ENCODE measurements at regions not wholly inside any gene's neighbourhood (a gene's known extent, or its start where the extent isn't known, plus 50 kb on each side); places are given as distances from the start of the nearest gene placed in this dataset.
"Not testable (repeated sequence)": the region's sequence is repeated elsewhere in the genome, so short reads cannot be mapped to it uniquely, and the experiment has no call there.

DNA sequence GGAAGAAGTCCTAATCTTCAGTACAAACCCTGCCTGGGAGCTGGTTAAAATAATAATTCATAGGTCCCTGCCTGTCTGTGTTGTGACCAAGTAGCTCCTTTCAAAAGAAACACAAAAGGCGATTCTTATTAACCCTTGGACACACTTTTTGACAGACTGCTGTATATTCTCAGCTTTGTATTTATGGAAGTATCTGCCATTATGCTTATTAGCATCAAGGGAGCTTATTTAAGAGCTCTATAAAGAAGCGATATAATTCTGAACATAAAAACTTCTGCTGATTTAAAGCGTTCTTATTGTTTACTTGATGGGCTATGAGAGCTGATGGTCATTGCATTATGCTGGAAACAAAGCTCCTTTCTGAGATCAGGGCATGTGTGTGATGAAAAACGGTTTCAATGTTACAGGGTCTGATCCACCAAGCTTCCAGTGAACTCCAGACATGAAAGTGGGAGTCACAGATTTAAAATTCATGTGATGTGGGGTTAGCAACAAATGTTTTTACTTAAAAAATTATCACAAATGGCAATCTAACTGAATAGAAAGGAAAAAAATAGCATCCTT, 181.8 kb upstream of the PDE10A start:
- no peak for DNase-seq (ENCODE audit: low read depth)

DNA sequence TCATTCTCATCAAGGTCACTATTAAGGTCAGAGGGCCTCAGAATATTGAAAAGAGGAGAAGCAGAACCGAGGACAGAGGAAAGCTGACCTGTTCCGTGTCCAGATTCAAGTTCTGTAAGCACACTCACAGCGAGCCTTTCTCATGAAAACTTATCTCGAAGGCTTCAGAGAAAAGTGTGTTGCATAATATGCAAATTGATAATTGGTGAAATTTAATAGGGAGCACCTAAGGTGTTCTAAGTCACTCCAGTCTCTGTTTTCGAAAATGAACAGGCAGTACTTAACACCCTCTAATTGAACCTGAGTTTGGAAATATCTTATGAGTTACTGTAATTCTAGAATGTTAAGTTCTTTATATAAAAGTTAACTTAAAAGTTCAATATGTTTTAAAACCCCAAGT, 181.2 kb upstream of the PDE10A start:
- no peak for DNase-seq (ENCODE audit: low read depth)

DNA sequence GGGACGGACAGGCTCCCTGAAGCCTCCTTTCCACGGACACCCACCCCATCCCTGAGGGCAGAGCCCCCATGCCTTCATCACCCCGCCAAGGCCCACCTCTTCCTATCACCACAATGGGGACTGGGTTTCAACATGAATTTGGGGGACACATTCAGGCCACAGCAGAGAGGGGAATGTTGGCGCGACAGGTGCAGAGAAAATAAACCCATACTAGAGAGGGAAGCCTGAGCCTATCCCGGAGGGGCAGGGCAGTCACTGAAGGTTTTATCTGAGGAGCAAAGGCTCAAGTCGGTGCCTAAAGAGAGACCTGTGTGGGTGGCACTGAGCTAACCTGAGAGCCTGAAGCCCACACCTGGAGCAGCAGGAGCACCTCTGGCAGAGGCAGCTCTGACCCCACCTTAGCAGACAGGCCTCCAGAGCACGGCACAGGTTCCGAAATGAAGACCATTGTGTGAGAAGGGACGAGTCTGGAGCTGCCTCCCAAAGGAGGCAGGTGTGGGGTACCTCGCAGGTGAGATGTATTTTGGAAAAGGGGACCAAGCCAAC, 180.6 kb upstream of the PDE10A start:
- no peak for DNase-seq (ENCODE audit: low read depth)

DNA sequence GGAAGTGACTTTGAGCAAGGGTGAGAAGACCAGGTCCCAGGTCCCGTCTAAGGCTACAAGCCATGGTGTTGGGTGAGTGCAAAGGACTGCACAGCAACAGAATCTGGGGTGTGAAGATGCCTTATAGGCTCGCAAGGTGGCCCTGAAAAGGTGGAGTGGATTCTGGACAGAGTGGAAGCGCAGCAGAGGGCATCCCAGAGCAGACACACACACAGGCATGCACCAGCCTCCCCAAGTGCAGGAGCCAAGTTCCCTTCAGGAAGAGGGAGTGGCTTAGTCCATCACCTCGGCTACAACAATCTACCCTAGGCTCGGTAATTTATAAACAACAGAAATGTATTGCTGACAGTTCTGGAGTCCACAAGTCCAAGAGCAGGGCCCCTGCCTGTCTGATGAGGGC, 180.1 kb upstream of the PDE10A start:
- DNase-seq (ENCODE audit: low read depth): no peak

DNA sequence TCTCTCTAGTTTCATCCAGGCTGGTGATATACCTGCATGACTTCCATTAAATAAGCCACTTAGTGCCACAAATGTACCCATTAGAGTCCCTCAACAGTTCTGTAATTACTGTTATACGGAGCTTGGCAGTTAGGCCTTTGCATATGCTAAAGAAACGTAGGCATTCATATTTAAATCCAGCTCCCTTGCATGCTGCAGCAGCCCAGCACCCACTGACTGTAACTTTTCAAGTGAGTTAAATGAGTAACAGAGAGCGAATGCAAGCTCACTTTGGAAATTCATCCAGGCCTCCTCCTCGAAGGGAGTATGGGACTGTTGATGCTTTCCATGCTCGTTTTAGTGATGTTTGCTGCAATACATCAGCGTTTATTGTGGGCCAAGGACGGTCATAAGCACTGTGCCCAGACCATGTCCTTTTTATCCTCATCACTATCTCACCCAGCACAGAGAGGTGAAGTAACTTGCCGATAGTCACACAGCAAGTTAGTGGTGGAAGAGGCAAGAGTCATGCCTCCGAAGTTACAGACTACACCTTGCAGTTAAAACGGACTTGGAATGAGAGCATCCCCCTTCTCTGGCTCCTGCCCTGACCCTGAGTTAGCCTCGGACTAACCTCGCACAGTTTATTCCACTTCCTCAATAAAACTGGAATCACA, 179.4 kb upstream of the PDE10A start:
- no peak for DNase-seq (ENCODE audit: low read depth)

DNA sequence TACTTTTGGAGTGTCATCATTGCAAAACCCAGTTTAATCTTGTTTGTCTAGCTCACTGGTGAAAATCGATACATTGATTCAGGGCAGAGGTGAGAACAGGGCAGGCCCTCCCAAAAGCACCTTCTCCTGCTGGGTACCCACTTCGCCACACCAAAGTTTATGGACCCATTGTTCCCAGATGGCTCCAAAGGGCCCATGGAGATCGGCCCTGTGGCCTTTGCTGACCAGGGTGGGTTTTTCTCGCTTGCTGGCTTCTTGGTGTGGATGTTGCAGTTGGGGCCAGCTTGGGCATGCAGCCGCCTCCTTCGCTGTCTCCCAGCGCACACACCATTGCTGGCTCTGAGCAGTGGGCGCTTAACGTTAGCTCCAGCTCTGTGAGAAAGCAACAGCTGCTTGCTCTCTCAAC, 178.1 kb upstream of the PDE10A start:
- no peak for DNase-seq (ENCODE audit: low read depth)

DNA sequence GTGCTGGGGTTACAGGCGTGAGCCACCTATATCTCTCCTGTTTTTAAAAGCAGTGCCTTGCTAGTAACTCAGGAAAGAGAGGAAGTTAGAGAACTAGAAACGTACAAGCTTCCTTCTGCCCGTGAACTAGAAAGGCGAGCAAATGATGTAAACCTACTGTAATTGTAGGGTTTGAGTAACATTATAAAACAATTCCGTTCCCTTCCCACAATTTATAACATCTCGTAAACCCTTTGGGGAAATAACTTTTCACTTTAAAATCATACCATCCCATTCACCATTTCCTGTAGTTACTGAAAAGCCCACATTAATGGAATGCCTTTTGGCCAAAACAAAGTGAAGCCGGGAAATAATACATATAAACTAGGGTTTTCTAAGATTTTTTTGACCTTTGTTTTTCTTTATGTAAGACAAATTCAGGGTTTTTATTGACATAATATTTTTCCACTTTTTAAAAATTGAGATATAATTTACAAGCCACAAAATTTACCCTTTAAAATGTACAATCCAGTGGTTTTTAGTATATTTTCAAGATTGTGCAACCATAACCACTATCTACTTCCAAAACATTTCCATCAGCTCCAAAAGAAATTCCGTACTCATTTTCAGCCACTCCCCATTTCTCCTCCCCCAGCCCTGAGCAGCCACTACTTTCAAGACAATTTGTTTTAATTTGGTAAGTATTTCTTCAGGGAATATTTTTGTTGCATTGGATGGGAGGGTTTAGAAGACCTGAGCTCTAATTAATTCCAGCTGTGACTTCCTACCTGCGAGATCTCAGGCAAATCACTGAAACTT, 175.1 kb upstream of the PDE10A start:
- DNase-seq (ENCODE audit: low read depth): no peak

DNA sequence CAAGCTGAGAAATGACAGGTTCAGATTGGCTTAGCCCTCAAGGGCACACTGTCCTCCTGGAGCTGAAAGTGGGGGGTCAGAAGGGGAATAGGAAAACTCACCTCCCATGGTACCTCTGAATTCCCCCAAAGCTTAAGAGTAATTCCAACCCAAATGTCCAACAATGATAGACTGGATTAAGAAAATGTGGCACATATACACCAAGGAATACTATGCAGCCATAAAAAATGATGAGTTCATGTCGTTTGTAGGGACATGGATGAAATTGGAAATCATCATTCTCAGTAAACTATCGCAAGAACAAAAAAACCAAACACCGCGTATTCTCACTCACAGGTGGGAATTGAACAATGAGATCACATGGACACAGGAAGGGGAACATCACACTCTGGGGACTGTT, 173.6 kb upstream of the PDE10A start:
- DNase-seq (ENCODE audit: low read depth): not testable (repeated sequence)

DNA sequence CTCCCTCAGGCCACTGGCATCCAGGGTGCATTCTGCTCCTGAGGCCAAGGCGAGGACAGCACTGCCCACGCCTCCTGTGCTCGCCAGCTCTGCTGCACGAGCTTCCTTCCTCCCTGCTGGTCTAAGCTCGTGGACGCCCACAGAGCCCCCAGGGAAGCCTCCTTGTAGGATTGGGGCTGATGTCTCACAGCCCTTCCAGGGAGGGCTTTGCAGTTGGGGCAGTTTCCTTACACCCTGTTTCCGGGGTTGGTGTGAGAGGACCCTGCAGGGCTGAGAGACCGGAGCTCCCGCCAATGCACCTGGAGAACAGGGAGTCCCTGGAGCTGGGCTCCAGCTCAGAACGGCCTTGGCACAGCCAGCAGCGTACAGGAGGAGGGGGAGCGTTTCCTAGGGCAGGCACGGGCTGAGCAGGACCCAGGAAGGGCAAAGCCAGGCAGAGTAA, 172.4 kb upstream of the PDE10A start:
- no peak for DNase-seq (ENCODE audit: low read depth)

DNA sequence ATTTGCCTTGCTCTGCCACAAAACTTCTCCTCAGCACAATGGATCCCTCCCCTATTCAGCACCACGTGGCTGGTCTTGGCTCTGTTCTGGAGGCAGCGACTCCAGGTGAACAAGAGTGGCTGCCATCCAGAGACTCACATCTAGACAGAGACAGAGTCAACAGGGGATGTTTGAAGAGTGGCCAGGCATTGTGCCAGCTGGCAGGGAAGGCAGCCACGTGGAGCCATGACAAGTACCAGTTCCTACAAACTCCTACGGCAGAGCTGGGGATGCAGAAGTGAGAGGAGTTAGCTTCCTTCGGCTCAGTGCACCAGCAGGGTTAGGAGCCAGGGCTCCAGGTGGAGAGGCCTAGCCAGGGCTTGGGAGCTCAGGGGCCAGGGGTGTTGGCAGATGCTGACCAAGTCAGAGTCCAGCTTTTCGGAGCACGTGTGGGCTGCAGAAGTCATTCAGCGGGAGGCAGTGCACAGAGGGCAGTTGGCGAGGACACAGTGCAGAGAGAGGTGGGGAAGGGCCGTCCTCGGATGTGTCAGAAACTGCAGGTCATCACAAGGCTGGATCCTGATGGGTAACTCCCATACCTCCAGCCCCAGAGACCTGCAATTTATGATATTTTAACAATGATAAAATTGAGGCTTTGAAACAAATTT, 171.7 kb upstream of the PDE10A start:
- no peak for DNase-seq (ENCODE audit: low read depth)

DNA sequence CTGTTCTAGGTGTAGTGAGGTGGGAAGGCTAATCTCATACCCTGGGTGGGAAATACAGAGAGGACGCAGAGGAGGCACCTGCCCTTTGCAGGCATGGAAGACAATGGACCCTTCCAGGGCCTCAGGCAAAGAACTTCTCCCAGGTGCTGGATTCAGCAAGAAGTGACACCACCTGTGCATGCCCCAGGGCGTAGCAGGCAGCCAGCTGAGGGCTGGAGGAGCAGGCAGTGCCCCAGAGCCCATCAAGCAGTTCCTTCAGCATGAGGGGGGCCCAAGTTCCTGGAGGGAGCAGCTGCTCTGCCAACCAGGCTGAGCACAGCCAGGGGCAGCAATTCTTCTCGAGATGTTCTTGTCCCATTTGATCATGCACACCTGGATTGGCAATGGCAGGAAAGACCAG, 170.3 kb upstream of the PDE10A start:
- DNase-seq (ENCODE audit: low read depth): no peak

DNA sequence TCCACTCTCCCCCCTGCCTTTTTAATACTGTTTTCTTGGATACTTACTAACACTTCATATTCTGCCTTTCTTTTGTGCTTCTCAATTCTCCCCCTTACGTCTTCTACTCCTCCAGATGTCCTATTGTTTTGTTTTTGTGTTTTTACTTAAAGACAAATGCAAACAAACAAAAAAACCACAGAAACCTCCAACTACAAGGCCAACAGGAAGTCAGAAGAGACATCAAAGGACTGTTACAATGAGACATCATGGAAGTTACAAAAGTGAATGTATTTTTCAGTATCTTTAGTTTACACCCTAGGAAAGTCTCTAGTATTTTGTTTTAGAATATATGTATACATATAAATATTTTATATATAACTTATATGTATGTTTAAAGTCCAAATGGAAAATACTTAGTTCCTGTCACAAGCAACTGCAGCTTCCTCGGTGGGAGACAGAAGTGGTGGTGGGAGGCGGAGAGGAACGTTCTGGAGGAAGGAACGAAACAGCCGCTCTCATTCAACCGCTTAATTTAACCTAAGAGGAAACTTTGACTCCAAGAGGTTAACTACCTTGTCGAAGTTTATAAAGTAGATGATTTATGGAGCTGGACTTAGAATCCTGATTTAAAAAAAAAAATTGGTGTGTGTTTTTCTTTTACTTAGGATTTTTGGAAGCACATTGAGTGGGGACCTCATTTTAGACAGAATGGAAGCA, 168.9 kb upstream of the PDE10A start:
- no peak for DNase-seq (ENCODE audit: low read depth)

DNA sequence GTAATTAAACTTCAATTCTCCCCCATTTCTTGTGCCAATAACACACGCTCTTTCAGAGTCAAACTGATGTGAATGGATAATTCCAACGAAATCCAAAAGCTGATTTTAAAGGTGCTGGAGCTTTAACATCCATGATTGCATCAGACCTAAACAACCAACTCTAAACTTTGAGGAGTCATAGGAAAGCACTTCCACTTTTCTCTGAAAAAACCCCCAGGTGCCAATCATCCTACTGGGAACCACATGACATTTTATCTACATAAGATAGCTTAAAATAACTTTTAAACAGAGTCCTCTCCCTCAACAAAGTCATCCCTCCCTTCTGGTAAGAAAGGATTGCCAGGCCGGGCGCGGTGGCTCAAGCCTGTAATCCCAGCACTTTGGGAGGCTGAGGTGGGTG, 167.7 kb upstream of the PDE10A start:
- no peak for DNase-seq (ENCODE audit: low read depth)

DNA sequence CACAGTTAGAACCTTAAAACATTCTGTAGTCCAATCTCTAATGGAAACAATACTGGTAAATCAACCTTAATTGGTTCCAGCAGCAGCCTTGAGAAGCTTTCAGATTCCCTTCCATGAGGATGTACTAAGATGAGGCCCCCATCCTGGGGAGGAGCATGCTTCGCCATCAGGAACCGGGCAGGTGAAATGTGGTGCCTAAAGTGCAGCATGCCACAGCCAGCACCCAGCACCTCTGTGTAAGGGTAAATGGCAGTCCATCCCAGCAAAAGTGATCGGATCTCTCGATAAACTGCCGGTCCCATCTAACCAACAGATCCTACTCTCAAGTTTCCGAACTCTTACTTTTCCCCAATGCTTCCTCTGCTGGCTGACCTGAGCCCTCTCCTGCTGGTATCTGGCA, 166.3 kb upstream of the PDE10A start:
- no peak for DNase-seq (ENCODE audit: low read depth)

DNA sequence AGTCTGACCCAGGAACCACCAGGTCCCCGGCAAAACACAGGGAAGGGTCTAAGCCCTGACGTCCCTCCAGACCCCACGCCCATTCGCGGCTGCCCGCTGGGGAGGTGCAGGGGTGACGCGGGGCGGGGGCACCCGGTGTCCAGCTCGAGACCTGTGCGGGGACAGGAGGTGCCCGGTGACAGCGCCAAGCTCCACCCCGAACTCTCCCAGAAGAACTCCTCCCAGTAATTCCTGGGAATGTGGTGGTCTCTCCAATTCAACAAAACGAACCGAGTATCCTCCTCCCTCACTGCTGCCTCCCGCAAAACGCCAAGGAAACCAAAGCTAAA, 164.1 kb upstream of the PDE10A start:
- DNase-seq (ENCODE audit: low read depth): no peak

DNA sequence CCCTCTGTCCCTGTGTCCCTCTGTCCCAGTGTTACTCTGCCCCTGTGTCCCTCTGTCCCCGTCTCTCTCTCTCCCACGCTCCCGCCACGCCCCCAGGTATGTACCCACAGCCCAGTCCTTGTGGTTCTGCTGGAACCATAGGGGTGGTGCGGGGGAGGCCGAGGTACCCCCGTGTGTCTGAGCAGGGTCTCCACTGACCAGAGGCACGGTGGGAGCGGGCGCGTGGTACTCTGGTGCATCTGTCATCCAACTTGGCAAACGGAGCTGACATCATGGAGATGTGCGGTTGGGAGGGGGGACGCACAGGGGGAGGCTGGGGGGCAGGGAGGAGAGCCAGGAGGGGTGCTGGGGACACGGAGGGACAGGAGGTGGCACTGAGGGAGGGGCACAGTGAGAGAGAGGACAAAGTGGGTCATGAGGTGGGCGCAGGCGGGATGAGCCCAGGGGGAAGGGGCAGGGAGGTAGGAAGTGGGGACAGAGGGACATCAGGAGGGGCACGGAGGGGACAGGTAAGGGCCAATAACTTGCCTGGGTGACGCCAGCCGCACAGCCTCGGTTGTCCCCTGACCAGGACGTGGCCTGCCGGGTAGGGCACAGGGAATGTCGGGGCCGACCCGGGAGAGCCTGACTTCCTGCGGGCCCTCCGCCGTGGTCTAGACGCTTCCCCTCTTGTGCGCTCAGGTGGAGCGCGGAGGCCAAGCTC, 163.6 kb upstream of the PDE10A start:
- DNase-seq (ENCODE audit: low read depth): no peak

DNA sequence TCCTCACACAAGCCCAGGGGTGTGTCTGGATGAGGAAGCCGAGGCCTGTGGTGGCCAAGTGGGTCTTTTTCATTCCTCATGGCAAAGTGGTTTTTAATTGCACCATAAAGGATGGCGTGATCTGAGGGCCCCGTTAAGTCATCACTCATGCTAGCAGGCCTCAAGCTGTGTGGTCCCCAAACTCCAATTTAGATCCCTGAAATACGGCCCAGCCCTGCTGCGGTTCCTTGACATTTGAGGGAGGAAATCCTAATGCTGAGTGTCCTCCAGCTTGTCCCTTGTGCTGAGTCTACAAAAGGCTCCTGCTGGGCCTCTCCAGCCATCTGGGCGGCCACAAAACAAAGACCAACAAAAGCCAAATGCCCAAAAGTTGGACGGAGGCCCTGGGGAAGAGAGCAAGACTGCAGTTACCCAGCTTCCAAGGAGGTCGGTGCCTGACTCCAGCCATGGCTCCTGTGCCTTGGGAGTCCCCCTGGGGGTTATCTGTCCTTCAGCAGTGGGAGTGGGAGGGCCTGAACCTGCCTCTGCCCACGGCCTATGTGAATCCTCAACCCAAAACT, 162.3 kb upstream of the PDE10A start:
- no peak for DNase-seq (ENCODE audit: low read depth)

DNA sequence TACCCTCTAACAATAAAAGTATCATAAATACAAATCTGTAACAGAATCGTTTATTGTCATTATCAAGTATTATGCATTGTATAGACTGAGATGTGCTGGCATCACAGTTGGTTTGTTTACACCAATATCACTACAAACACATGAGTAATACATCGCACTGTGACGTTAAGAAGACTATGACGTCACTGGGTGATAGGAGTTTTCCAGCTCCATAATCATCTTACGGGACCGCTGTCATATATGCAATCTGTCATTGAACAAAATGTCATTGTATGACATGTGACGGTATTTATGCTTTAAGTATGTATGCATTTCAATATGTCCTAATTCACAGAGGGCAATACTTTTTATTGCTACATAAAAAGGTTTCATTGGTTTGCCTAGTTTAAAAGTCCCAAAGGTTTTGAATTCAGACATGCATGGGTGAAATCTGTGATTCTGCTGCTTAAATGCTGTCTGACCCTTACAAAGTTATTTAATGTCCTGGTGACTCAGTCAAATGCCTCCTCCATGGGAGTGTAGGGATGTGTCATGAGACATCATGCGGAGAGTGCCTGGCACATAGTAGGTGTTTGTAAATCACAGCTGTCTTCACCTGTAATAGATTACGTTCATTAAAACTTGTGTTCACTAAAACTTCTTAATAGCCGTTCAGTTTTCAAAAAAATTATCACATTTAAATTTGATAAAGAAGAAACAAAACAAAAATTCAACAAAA, 160.7 kb upstream of the PDE10A start:
- DNase-seq (ENCODE audit: low read depth): no peak

DNA sequence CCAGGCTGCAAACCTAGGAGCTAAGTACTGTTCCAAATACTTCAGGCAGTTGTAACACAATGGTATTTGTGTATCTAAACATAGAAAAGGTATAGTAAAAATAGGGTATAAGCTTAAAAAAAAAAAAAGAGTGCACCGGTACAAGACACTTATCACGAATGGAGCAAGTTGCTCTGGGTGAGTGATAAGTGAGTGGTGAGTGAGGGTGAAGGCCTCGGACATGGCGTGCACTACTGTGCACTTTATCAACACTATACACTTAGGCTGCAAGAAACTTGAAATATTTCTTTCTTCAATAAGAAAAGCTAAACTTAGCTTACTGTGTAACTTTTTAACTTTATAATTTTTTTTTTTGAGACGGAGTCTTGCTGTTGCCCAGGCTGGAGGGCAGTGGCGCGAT, 159.5 kb upstream of the PDE10A start:
- no peak for DNase-seq (ENCODE audit: low read depth)

DNA sequence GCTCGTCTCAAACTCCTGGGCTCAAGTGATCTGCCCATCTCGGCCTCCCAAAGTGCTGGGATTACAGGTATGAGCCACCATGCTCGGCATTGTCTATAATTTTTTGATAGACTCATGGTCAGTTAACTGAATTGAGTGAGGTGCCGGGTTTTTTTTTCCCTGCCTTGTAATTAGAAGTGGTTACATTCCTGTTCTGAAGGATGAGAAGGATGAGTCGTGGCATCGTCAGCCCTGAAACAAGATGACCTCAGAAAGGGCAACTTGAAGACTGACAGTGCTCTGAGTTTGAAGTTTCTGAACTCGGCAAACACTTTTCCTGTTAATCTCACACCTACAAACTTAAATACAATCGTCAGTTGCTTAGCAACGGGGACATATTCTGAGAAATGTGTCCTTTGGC, 158.7 kb upstream of the PDE10A start:
- DNase-seq (ENCODE audit: low read depth): no peak

DNA sequence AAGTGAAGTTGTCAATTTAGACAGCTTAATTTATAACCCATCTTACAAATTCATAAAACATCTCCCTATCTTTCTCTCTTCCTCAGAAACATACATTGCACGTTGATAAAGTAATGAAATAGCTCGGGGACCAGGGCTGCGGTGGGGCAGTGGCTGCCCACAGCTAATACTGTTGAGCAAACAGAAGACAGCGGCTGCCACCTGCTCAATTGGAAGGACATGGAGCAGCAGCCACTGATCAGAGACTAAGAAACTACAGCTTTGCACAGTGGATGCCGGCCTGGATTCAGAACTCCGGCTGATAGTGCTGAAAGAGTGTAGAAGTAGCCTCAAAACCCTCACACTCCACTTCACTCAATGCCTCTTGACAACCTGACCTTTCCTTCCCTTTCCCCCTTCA, 157.9 kb upstream of the PDE10A start:
- DNase-seq (ENCODE audit: low read depth): no peak

Data from non-pigmented ciliary epithelial cell (primary cell).